GM08714 (cell line): ENCODE measurements at regions not wholly inside any gene's neighbourhood (a gene's known extent, or its start where the extent isn't known, plus 50 kb on each side); places are given as distances from the start of the nearest gene placed in this dataset.
"Not testable (repeated sequence)": the region's sequence is repeated elsewhere in the genome, so short reads cannot be mapped to it uniquely, and the experiment has no call there.

ENCODE experiments used
- H3K4me3 ChIP-seq: fragments of 200-500 bp; sonication (Bioruptor generic); 2 replicates; pipeline ENCODE4 v1.5.1; 2014; ENCODE audit warnings: mild to moderate bottlenecking, low read length, inconsistent platforms
- ZNF274 ChIP-seq: IDR thresholded peaks from 2 replicates; pipeline ENCODE4 v1.6.1; 2012; ENCODE audit warnings: mild to moderate bottlenecking, low read depth, low read length

- no peak for TF ChIP-seq ZNF274
- H3K4me3 ChIP-seq: no peak overlapping the region
Measured at GRCh38 chr4:130026185-130026584, 930.2 kb downstream of the C4orf33 start.

DNA sequence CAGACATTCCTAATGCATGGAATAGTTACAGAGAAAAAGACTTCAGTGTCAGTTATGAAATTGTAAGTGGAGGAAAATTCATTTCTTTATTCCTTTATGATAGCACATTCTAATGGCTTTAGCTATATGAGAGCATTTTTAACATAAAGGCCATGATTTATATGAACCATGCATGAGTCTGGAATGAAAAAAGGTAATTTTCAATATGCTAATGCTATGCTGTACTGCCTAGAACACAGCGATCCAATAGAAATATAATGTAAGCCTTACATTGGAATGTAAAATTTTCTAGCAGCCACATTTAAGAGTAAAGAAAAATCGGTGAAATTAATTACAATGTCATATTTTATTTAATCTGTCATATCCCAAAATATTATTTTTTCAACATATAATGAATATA lies 932.0 kb downstream of the C4orf33 start:
- no peak for TF ChIP-seq ZNF274
- no peak overlapping the region for H3K4me3 ChIP-seq

- H3K4me3 ChIP-seq: no peak overlapping the region
- no peak for TF ChIP-seq ZNF274
Measured at GRCh38 chr4:130028552-130028951, 932.6 kb downstream of the C4orf33 start.

DNA sequence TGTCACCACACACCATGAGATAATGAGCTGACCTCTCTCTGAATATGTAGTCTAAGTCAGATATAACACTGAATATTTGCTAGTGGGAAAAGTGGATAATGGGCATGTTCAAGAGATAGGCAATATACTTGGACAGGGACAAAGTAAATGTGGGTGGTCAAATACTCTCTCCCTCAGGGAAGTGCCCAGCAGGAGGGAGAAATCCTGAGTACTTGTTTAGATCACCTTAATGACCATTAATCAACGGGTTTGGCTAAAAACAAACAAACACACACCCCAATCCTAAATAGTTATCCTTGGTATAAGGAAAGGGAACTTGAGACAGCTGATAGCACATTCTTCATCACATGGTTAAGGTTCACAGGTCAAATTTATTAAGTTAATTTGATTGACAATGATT lies 933.5 kb downstream of the C4orf33 start:
- TF ChIP-seq ZNF274: no peak
- no peak overlapping the region for H3K4me3 ChIP-seq

DNA sequence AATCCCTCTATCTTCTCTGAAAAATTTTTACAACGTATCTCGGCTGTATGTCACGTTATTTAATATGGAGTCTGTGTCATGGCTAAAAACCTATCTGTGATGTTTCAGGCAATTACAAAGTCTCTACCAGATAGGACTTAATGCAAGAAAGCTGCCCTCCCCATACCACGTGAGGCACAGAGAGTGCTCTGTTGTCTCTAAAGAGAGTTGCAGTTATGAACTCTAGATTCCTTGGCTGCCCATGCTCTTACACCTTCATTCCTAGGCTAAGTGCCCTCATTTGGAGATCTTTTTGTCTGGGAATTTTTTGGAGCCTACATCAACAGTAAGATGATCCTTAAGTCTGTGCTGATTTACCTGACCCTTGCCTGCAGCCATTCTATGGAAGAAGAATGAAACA lies 935.9 kb downstream of the C4orf33 start:
- no peak for TF ChIP-seq ZNF274
- H3K4me3 ChIP-seq: no peak overlapping the region

DNA sequence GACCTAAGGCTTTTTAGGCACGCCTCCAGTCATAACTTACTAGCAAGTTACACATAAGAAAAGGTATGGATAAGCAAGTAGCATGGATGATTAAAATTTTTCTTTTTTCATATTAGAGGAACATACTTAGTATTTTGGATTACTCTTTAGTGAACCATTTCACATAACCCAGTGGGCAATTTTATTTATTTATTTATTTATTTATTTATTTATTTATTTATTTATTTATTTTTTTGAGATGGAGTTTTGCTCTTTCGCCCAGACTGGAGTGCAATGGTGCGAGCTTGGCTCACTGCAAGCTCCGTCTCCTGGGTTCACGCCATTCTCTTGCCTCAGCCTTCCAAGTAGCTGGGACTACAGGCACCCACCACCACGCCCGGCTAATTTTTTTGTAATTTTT lies 937.7 kb downstream of the C4orf33 start:
- H3K4me3 ChIP-seq: not testable (repeated sequence)

DNA sequence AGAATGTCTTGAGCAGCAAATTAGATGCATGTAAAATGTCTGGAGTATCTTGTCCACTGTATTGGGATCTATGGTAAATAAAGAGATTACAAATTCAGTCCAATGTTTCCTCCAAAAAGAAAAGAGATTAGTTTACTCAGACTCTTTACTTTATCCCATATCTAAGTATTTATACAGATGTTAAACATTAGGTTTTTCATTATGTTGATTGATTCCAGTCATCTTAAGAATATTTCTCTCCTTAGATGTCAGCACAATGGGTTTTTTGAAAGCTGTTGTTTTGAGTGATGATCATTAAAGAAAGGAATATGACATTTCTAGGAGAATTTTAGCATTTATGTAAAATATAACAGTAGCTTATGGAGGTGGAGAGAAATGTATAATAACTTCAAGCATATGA lies 938.9 kb downstream of the C4orf33 start:
- no peak overlapping the region for H3K4me3 ChIP-seq

DNA sequence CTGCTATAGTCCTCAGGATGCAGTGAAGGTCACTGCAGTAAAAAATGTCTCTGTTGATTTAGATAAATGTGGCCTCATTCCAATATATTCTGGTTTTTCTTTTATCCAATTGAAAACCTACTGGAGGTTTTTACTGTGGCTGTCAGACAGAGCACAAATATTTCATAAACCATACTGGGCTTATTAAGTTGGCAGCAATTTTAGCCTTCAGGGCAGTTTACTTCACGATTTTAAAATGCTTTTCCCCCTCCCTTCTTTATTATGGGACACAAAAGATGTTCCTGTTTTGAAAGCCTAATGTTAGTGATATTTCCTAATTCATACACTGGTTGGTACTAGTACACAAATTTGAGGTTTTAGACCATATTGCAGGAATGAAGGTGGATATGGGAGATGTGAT lies 939.4 kb downstream of the C4orf33 start:
- TF ChIP-seq ZNF274: no peak
- H3K4me3 ChIP-seq: no peak overlapping the region

More for the DNA sequence above, 938.9 kb downstream of the C4orf33 start:
- no peak for TF ChIP-seq ZNF274

GRCh38 chr4:130037866-130038265 lies 941.9 kb downstream of the C4orf33 start:
- H3K4me3 ChIP-seq: not testable (repeated sequence)

DNA sequence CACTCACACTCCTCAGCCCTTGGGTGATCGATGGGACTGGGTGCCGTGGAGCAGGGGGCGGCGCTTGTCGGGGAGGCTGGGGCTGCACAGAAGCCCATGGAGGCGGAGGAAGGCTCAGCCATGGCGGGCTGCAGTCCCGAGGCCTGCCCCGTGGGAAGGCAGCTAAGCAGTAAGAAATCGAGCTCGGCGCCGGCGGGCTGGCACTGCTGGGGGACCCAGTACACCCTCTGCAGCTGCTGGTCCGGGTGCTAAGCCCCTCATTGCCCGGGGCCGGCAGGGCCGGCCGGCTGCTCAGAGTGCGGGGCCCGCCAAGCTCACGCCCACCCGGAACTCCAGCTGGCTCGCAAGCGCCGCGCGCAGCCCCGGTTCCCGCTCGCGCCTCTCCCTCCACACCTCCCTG lies 942.6 kb downstream of the C4orf33 start:
- H3K4me3 ChIP-seq: not testable (repeated sequence)

GRCh38 chr4:130043732-130044160 lies 947.8 kb downstream of the C4orf33 start:
- TF ChIP-seq ZNF274: no peak
- H3K4me3 ChIP-seq: no peak overlapping the region; the same call in 1 of the 2 replicates

GRCh38 chr4:130044788-130045531 lies 949.0 kb downstream of the C4orf33 start:
- TF ChIP-seq ZNF274: no peak

DNA sequence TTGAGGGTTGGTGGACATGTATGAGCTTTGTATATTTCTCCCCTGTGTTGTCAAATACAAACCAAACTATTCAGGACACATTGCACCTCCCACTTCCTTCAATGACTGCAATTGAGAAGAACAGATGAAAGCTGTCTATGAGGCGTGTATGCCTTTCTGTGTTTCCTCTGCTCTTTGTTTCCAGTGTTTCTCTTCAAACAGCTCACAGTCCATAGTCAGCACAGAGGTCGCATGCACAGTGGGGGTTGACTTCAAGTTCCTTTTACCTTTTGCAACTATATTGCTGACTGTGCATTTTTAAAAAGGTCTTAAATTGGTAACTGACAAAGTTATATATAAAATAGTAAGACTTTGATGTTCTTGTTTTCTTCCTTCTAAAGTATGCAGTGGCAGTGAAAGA lies 957.8 kb downstream of the C4orf33 start:
- H3K4me3 ChIP-seq: no peak overlapping the region
- no peak for TF ChIP-seq ZNF274

More at GRCh38 chr4:130044788-130045531, 949.0 kb downstream of the C4orf33 start:
- H3K4me3 ChIP-seq: no peak overlapping the region

DNA sequence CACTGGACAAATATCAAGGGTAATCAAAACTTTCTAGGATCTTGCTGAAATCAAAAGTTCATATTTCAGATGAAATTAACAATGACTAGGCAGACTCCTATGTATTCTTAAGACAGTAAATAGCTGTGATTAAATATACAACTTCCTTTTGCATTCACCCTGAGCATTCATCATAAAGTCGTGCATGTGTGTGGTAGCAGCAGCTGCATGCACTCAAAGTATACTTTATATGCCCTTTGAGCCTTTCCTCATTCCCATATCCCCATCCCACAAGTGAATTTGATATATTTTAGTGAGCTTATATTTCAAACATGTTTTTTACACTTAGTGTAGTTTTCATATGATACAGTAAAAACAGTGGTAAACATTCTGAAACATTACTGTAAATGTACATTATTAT lies 959.0 kb downstream of the C4orf33 start:
- no peak overlapping the region for H3K4me3 ChIP-seq
- TF ChIP-seq ZNF274: no peak

- TF ChIP-seq ZNF274: no peak
- H3K4me3 ChIP-seq: no peak overlapping the region
Measured at GRCh38 chr4:130056286-130056685, 960.3 kb downstream of the C4orf33 start.

GRCh38 chr4:130064471-130064870 lies 968.5 kb downstream of the C4orf33 start:
- no peak overlapping the region for H3K4me3 ChIP-seq
- no peak for TF ChIP-seq ZNF274

GRCh38 chr4:130067419-130067818 lies 971.5 kb downstream of the C4orf33 start:
- no peak for TF ChIP-seq ZNF274
- no peak overlapping the region for H3K4me3 ChIP-seq
